ENCODE measurements at regions not wholly inside any gene's neighbourhood (a gene's known extent, or its start where the extent isn't known, plus 50 kb on each side); places are given as distances from the start of the nearest gene placed in this dataset.

GRCh38 chr3:72200332-72200731, 415.4 kb upstream of the PROK2 start:
- H3K36me3 ChIP-seq: no peaks in the 10 kb centered on the region
- no peaks in the 10 kb centered on the region for H3K27me3 ChIP-seq
- no peak overlapping the region for H3K4me3 ChIP-seq
- WGBS, 2 donors (ENCODE audit: low coverage in 1 of 2): 87 to 100% methylated on average over 1 of the region's 1 CpG
- TF ChIP-seq CTCF (IDR thresholded peaks at IDR 0.05) (no peak), POLR2AphosphoS5 (IDR thresholded peaks at IDR 0.05) (no peak), POLR2A (IDR thresholded peaks at IDR 0.05) (no peak), EP300 (IDR thresholded peaks at IDR 0.05) (no peak)
- H3K4me1 ChIP-seq: no peaks in the 10 kb centered on the region
- H3K27ac ChIP-seq: no peak overlapping the region
- ATAC-seq: no peak
- H3K9me3 ChIP-seq: peaks cover 0 to 8% (median 0%) of the 10 kb centered on the region in 3 donors

GRCh38 chr3:72199530-72199929, 414.6 kb upstream of the PROK2 start:
- WGBS, 2 donors (ENCODE audit: low coverage in 1 of 2): 93% methylated on average over 3 of the region's 3 CpGs
- Histone ChIP-seq H3K27me3 (no peaks in the 10 kb centered on the region), H3K9me3 (peaks cover 0 to 8% (median 0%) of the 10 kb centered on the region in 3 donors), H3K4me3 (no peak overlapping the region), H3K27ac (no peak overlapping the region), H3K36me3 (no peaks in the 10 kb centered on the region), H3K4me1 (no peaks in the 10 kb centered on the region)
- no peak for ATAC-seq
- no peak for TF ChIP-seq POLR2AphosphoS5 (IDR thresholded peaks at IDR 0.05)

GRCh38 chr3:72196377-72196929, 411.5 kb upstream of the PROK2 start:
- Histone ChIP-seq H3K27ac (no peak overlapping the region), H3K4me1 (no peaks in the 10 kb centered on the region), H3K27me3 (no peaks in the 10 kb centered on the region), H3K4me3 (no peak overlapping the region), H3K9me3 (peaks cover 0 to 15% (median 0%) of the 10 kb centered on the region in 3 donors), H3K36me3 (no peaks in the 10 kb centered on the region)
- no peak for ATAC-seq
- WGBS, 2 donors (ENCODE audit: low coverage in 1 of 2): 70 to 78% methylated on average over 5 to 6 of the region's 6 CpGs
- TF ChIP-seq POLR2AphosphoS5 (IDR thresholded peaks at IDR 0.05): no peak
- TF ChIP-seq POLR2A (IDR thresholded peaks at IDR 0.05): no peak
- no peak for TF ChIP-seq CTCF (IDR thresholded peaks at IDR 0.05)
- TF ChIP-seq EP300 (IDR thresholded peaks at IDR 0.05): no peak

GRCh38 chr3:72195895-72196294, 410.9 kb upstream of the PROK2 start:
- 79 to 95% methylated on average over 2 of the region's 3 CpGs for WGBS, 2 donors (ENCODE audit: low coverage in 1 of 2)

GRCh38 chr3:72194458-72194857, 409.5 kb upstream of the PROK2 start:
- H3K4me1 ChIP-seq: no peaks in the 10 kb centered on the region
- H3K27me3 ChIP-seq: no peaks in the 10 kb centered on the region
- no peak overlapping the region for H3K4me3 ChIP-seq
- TF ChIP-seq POLR2A (IDR thresholded peaks at IDR 0.05) (no peak), POLR2AphosphoS5 (IDR thresholded peaks at IDR 0.05) (no peak), EP300 (IDR thresholded peaks at IDR 0.05) (no peak), CTCF (IDR thresholded peaks at IDR 0.05) (no peak)
- peaks cover 0 to 7% (median 0%) of the 10 kb centered on the region in 3 donors for H3K9me3 ChIP-seq
- ATAC-seq: no peak
- 82 to 89% methylated on average over 3 to 6 of the region's 6 CpGs for WGBS, 2 donors (ENCODE audit: low coverage in 1 of 2)
- no peaks in the 10 kb centered on the region for H3K36me3 ChIP-seq
- no peak overlapping the region for H3K27ac ChIP-seq

More at GRCh38 chr3:72195895-72196294, 410.9 kb upstream of the PROK2 start:
- Histone ChIP-seq H3K36me3 (no peaks in the 10 kb centered on the region), H3K4me1 (no peaks in the 10 kb centered on the region), H3K27ac (no peak overlapping the region), H3K27me3 (no peaks in the 10 kb centered on the region), H3K4me3 (no peak overlapping the region), H3K9me3 (peaks cover 0 to 15% (median 0%) of the 10 kb centered on the region in 3 donors)
- no peak for ATAC-seq
- no peak for TF ChIP-seq EP300 (IDR thresholded peaks at IDR 0.05)
- no peak for TF ChIP-seq POLR2AphosphoS5 (IDR thresholded peaks at IDR 0.05)
- TF ChIP-seq POLR2A (IDR thresholded peaks at IDR 0.05): no peak
- TF ChIP-seq CTCF (IDR thresholded peaks at IDR 0.05): no peak

All from gastroesophageal sphincter (tissue), 4 donors.